HFF-Myc (cell line): ENCODE measurements at regions not wholly inside any gene's neighbourhood (a gene's known extent, or its start where the extent isn't known, plus 50 kb on each side); places are given as distances from the start of the nearest gene placed in this dataset.

Experiments used
- DNase-seq: peaks from one replicate; pipeline ENCODE4 v3.0.0-alpha.2; 2011; ENCODE audit warnings: low read depth; ENCODE audit errors: extremely low read depth
- H3K4me3 ChIP-seq: replicated peaks from 2 replicates; pipeline ENCODE4 v1.5.1; 2011; ENCODE audit warnings: low read depth, mild to moderate bottlenecking, control low read depth, low read length
- CTCF ChIP-seq: IDR thresholded peaks from 2 replicates; pipeline ENCODE4 v1.5.1; 2012; ENCODE audit warnings: mild to moderate bottlenecking, low read depth, low read length, control low read depth; ENCODE audit errors: missing control alignments

- TF ChIP-seq CTCF, result no peak
Measured at GRCh38 chr9:23539311-23539710, 286.7 kb downstream of the ELAVL2 start.

GRCh38 chr9:23541976-23542375 is 284.1 kb downstream of the ELAVL2 start:
- no peak for DNase-seq
- H3K4me3 ChIP-seq, result no peak overlapping the region
- no peak for TF ChIP-seq CTCF

More at GRCh38 chr9:23539311-23539710, 286.7 kb downstream of the ELAVL2 start:
- no peak overlapping the region for H3K4me3 ChIP-seq
- DNase-seq, result no peak

GRCh38 chr9:23542438-23542837 is 283.6 kb downstream of the ELAVL2 start:
- no peak overlapping the region for H3K4me3 ChIP-seq
- TF ChIP-seq CTCF, result no peak
- no peak for DNase-seq

GRCh38 chr9:23542927-23543326 is 283.1 kb downstream of the ELAVL2 start:
- no peak overlapping the region for H3K4me3 ChIP-seq
- TF ChIP-seq CTCF, result no peak
- no peak for DNase-seq

GRCh38 chr9:23543419-23543818 is 282.6 kb downstream of the ELAVL2 start:
- DNase-seq, result no peak
- TF ChIP-seq CTCF, result no peak
- H3K4me3 ChIP-seq, result no peak overlapping the region

- no peak for DNase-seq
- no peak for TF ChIP-seq CTCF
- no peak overlapping the region for H3K4me3 ChIP-seq
Measured at GRCh38 chr9:23545728-23546127, 280.3 kb downstream of the ELAVL2 start.

- no peak overlapping the region for H3K4me3 ChIP-seq
- TF ChIP-seq CTCF, result no peak
- DNase-seq, result no peak
Measured at GRCh38 chr9:23551311-23551721, 274.7 kb downstream of the ELAVL2 start.
